ENCODE measurements at regions not wholly inside any gene's neighbourhood (a gene's known extent, or its start where the extent isn't known, plus 50 kb on each side); places are given as distances from the start of the nearest gene placed in this dataset.
"Not testable (repeated sequence)": the region's sequence is repeated elsewhere in the genome, so short reads cannot be mapped to it uniquely, and the experiment has no call there.

DNA sequence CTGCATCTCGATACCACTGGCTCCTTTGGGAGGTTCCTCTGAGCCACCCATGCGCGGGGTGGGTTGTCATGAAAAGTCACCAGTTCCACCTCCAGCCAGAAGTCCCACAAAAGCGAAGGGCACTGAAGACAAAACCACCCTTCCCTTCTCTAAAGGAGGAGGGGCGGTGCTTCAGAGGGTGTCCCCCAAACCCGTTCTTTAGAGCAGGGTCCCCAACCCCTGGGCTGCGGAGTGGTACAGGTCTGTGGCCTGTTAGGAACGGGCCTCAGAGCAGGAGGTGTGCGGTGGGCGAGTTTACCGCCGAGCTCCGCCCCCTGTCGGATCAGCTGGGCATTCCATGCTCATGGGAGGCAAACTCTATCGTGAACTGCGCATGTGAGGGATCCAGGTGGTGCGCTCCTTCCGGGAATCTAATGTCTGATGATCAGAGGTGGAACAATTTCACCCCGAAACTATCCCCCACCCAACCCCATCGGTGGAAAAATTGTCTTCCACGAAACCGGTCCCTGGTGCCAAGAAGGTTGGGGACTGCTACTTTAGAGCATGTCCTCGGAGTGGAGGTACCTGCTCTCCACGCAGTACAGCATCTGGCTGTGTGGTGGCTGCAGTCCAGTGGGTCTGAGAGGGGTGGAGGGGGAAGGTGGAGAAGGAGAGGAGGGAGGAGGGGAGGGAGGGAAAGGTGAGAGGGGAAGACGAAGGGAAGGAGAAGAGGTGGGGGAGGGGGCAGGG lies 72.9 kb upstream of the SEPTIN5 start:
- peak; percentile 83 for DNase-seq (ENCODE audit: low spot score)

- DNase-seq (ENCODE audit: low spot score) = no peak
Measured at GRCh38 chr22:19641983-19642451, 72.3 kb upstream of the SEPTIN5 start.

DNA sequence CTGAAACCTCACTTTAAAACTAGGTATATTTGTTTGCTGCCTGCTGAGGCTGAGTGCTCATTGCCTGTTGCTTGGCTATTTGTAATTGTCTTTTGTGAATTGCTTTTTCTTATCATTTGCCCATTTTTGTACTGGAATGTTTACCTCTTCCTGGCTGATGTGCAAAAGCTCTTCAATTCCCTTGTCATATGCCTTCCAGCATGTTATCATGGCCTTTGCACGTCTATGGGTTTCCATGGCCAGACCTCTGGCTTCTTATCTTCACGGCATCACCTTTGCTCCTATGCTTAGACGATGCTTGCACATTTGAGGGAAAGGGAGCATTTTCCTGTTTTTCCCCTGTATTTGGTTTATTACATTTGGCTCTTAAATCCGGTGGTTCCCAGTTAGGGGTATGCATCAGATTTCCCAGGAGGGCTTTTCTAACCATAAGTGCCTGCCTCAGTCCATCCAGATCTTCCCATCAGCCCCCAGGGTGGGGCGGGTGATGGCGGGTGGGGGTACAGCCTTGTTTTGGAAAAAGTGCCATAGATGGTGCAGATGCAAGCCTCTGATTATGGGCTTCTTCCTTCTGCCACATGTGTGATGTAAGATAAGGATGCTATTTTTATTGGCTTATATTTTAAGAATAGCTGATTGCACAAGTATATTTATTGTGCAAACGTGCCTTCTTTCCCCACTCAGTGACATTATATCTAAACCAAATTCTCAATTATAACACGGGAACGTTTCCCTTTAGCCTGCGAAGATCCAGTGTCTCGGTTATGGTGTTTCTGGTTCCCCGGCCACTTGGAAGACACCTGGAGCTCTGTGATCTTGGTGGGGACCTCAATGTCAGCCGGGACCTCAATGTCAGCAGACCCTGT lies 70.6 kb upstream of the SEPTIN5 start:
- no peak for DNase-seq (ENCODE audit: low spot score)

DNA sequence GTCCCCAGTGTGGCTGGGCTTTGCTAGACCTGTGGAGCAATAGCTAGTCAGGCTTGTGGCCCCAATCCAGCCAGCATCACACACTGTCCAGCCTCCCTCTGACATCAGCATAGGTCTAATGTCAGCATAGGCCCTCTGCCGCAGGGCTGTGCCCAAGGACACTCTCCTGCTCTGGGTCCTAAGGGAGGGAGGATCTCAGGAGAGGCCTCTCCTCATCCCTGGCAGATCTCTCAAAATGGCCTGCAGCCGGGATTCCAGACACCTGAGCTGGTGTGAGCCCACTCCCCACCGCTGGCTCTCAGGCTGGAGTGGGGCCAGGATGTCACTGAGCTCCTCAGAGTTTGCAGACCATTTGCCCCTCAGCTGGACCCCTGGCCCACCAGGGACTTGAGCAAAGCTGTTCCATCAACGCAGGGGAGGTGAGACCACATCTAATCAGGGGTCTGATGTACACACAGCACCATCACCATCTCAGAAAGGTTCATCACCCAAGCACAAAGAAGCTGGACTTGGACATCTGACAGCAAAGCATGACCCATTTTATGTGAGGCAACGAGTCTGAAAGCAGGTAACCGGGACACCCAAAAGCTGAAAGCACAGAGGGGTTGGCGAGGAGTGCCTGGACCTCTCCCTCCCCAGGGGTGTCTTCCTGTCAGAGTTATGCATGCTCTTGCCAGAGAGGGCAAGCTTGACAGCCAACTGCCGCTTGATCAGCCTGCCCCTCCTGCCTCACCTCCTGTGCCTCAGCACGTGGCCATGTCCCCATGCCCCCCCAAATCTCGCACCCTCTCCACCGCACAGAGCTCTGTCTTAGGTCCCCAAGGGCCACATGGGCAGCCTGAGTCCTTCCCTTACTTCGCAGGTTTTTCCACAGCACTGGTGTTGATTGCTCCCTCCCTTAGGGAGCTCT lies 69.7 kb upstream of the SEPTIN5 start:
- no peak for DNase-seq (ENCODE audit: low spot score)

- no peak for DNase-seq (ENCODE audit: low spot score)
Measured at GRCh38 chr22:19645391-19645790, 68.9 kb upstream of the SEPTIN5 start.

DNA sequence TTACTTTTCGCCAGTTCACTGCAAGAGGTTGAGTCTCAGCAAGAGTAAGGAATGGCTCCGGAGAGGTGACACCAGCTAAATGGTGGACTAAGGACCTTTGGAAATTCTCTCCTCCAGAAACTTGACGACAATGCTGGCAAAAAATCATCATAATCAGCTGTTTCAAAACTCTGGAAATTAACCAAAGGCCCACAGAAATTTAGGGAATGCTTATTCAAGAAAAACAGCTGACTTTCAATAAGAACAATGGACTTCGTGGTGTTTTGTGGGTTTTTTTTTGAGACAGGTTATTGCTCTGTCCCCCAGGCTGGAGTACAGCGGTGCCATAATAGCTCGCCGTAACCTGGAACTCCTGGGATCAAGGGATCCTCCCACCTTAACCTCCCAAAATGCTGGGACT lies 68.4 kb upstream of the SEPTIN5 start:
- no peak for DNase-seq (ENCODE audit: low spot score)

- DNase-seq (ENCODE audit: low spot score) = no peak
Measured at GRCh38 chr22:19646383-19646782, 67.9 kb upstream of the SEPTIN5 start.

DNA sequence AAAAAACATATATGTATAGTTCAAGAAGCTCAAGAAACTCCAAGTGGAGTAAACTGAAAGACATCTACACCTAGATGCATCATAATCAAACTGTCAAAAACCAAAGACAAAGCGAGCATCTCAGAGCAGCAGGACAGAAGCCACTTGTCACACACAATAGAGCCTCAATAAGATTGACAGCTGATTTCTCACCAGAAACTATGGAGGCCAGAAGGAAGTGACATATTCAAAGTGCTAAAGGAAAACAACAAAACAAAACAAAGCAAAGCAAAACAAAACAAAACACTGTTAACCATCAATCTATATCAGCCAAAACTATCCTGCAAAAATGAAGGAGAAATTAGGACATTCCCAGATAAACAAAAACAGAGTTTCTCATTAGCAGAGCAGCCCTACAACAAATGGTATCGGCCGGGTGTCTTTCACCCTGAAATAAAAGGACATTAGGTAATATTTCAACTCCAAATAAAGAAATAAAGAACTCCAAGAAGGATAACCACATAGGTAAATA lies 65.8 kb upstream of the SEPTIN5 start:
- DNase-seq (ENCODE audit: low spot score) = no peak

- no peak for DNase-seq (ENCODE audit: low spot score)
Measured at GRCh38 chr22:19652316-19652715, 62.0 kb upstream of the SEPTIN5 start.

GRCh38 chr22:19654338-19654987 lies 59.8 kb upstream of the SEPTIN5 start:
- DNase-seq (ENCODE audit: low spot score) = no peak

DNA sequence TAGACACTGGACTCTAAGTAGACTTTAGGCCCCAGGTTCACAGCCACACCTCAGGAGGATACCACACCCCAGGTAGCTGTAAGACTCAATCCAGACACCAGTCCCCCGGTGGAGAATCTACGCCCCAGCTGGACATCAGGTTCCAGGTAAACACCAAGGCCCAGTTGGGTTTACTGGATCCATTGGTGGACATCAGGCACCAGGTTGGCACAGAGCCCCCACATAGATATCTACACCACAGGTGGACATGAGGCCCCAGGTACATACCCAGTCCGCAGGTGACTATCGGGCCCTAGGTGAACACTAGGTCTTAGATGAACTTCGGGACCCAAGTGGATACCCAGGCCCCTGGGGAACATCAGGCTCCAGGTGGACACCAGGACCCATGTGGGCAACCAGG lies 58.9 kb upstream of the SEPTIN5 start:
- no peak for DNase-seq (ENCODE audit: low spot score)

DNA sequence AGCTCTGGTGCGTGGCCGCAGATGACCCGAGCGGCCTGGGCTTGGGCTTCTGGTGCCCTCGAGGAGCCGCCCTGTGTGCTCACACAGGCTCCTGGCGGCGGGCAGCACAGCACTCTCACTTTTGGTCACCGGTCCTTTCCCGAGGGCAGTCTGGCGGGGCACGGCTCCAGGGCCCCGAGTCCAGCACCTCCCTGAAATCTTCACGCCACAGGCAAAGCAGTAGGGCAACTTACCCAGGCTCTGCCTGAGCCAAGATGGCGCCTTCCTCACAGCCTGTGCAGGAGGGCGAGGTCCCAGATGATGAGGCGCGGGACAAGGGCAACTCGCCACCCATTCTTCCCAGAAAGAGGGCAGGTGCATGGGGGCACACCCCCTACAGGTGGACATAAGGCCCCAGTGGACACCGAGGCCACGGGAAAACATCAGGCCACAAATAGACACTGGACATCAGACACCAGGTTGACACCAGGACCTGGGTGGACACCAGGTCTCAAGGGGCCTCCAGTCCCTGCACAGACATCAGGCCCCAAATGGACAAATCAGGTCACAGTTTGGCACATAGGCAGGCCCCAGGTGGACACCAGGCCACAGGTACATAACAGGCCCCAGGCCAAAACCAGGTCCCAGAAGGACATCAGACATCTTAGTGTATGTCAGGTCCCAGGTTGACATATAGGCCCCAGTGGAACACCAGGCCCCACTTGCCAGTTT lies 57.6 kb upstream of the SEPTIN5 start:
- DNase-seq (ENCODE audit: low spot score) = no peak

- DNase-seq (ENCODE audit: low spot score) = no peak
Measured at GRCh38 chr22:19657252-19658056, 56.8 kb upstream of the SEPTIN5 start.

GRCh38 chr22:19658057-19658966 lies 56.0 kb upstream of the SEPTIN5 start:
- no peak for DNase-seq (ENCODE audit: low spot score)

- DNase-seq (ENCODE audit: low spot score) = no peak
Measured at GRCh38 chr22:19658967-19659804, 55.1 kb upstream of the SEPTIN5 start.

GRCh38 chr22:19659805-19660345 lies 54.4 kb upstream of the SEPTIN5 start:
- DNase-seq (ENCODE audit: low spot score) = no peak

DNA sequence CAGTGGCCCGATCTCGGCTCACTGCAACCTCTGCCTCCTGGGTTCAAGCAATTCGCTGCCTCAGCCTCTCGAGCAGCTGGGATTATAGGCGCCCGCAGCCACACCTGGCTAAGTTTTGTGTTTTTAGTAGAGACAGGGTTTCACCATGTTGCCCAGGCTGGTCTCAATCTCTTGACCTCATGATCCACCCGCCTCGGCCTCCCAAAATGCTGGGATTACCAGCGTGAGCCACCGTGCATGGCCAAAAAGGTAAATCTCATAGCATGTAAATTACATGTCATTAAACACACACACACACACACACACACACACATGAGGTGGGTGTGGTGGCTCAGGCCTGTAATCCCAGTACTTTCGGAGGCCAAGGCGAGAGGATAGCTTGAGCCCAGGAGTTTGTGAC lies 53.7 kb upstream of the SEPTIN5 start:
- DNase-seq (ENCODE audit: low spot score) = not testable (repeated sequence)

- no peak for DNase-seq (ENCODE audit: low spot score)
Measured at GRCh38 chr22:19661156-19661555, 53.1 kb upstream of the SEPTIN5 start.
